Mesodermal cell (in vitro differentiated cells): ENCODE measurements at regions not wholly inside any gene's neighbourhood (a gene's known extent, or its start where the extent isn't known, plus 50 kb on each side); places are given as distances from the start of the nearest gene placed in this dataset.

Source experiments
- H3K27ac ChIP-seq: 2 replicates; pipeline ENCODE4 v1.7.0; 2013; ENCODE audit warnings: mild to moderate bottlenecking, low read depth, low read length, moderate library complexity; ENCODE audit not compliant: severe bottlenecking
- H3K36me3 ChIP-seq: 2 replicates; pipeline ENCODE4 v1.7.1; 2013; ENCODE audit warnings: mild to moderate bottlenecking, low read length, moderate library complexity; ENCODE audit not compliant: control insufficient read depth, insufficient read depth
- H3K4me1 ChIP-seq: one replicate; pipeline ENCODE4 v1.7.1; 2013; ENCODE audit warnings: mild to moderate bottlenecking, low read length; ENCODE audit not compliant: insufficient read depth, control insufficient read depth, poor library complexity, severe bottlenecking
- H3K4me3 ChIP-seq: 2 replicates; pipeline ENCODE4 v1.7.0; 2013; ENCODE audit warnings: low read length, control low read depth, mild to moderate bottlenecking; ENCODE audit not compliant: insufficient read depth, poor library complexity, severe bottlenecking; ENCODE audit errors: extremely low read depth
- H3K9me3 ChIP-seq: 2 replicates; pipeline ENCODE4 v1.7.1; 2013; ENCODE audit warnings: mild to moderate bottlenecking, low read length, moderate library complexity; ENCODE audit not compliant: control insufficient read depth
- WGBS, 2 experiments: methylation state at CpG; one replicate each; pipeline ENCODE4 v1.1.5; 2013; ENCODE audit warnings: missing lambda C conversion rate in 2 of 2; ENCODE audit not compliant: insufficient coverage in 2 of 2; 5-methylcytosine and 5-hydroxymethylcytosine counted together

DNA sequence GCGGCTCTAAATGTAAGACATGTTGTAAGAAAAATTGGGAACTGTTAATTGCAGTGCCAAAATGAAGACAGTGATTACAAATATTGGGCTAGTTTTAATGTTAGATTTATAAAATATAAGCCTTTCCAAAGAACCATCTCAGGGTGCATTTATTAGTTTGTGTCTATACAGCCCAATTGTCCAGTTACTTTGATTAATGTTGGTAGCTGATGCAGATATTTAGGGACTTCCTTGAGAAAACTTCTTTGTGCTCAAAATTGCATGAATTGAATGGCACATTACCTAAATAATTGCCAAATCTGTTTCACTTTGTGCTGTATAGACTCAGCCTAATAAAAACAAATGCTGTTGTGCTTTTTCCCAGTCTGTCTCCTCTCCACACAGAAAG is 83.7 kb downstream of the DAD1 start:
- no peaks in the 10 kb centered on the region for H3K36me3 ChIP-seq
- no peak overlapping the region for H3K27ac ChIP-seq
- H3K9me3 ChIP-seq = no peaks in the 10 kb centered on the region
- no peak overlapping the region for H3K4me3 ChIP-seq
- 100% methylated on average over 1 of the region's 1 CpG; no CpG with 5 or more reads in 1 of the 2 experiments for WGBS, 2 experiments
- H3K4me1 ChIP-seq = no peaks in the 10 kb centered on the region

DNA sequence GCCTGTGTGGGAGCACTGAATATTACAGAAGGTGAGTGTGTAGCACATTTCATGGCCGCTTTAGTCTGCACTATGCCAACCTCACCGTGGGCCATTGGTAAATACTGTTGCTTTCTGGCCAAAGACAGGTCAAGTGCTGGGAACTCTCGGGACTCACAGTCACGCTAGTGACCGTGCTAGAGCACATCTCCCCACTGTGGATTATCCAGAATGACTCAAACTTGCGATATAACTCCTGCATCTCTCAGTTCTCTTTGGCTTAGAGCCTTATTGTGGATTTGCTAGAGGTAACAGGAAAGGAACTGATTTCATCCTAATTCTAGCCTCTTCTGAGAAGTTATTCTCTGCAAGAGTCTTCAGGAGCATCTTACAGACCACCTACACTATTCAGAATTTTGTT is 86.5 kb downstream of the DAD1 start:
- 90 to 94% methylated on average over 4 to 5 of the region's 6 CpGs for WGBS, 2 experiments
- no peak overlapping the region for H3K27ac ChIP-seq
- no peaks in the 10 kb centered on the region for H3K9me3 ChIP-seq
- H3K36me3 ChIP-seq = no peaks in the 10 kb centered on the region
- H3K4me1 ChIP-seq = no peaks in the 10 kb centered on the region
- no peak overlapping the region for H3K4me3 ChIP-seq

DNA sequence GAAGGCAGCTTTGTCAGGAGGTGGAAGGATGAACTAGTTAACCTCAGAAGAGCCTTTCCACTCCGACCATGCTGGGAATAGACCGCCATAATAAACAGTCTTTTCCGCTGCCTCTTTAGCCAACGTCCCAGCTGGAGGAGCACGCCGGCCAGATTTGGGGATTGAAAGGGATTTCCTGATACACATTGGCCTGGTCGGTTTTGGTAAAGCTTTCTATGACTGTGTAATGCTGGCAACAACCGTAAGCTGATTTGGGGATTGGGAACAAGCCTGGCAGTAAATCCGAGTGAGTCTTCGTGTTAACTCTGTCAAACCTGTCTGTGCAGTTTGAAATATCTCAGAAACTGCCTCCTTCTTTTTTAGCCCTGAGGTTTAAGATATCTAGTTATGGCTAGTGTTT is 87.0 kb downstream of the DAD1 start:
- H3K27ac ChIP-seq = no peak overlapping the region
- H3K9me3 ChIP-seq = no peaks in the 10 kb centered on the region
- H3K4me3 ChIP-seq = no peak overlapping the region
- no peaks in the 10 kb centered on the region for H3K4me1 ChIP-seq
- H3K36me3 ChIP-seq = no peaks in the 10 kb centered on the region
- WGBS, 2 experiments = 95 to 99% methylated on average over 7 to 10 of the region's 10 CpGs

DNA sequence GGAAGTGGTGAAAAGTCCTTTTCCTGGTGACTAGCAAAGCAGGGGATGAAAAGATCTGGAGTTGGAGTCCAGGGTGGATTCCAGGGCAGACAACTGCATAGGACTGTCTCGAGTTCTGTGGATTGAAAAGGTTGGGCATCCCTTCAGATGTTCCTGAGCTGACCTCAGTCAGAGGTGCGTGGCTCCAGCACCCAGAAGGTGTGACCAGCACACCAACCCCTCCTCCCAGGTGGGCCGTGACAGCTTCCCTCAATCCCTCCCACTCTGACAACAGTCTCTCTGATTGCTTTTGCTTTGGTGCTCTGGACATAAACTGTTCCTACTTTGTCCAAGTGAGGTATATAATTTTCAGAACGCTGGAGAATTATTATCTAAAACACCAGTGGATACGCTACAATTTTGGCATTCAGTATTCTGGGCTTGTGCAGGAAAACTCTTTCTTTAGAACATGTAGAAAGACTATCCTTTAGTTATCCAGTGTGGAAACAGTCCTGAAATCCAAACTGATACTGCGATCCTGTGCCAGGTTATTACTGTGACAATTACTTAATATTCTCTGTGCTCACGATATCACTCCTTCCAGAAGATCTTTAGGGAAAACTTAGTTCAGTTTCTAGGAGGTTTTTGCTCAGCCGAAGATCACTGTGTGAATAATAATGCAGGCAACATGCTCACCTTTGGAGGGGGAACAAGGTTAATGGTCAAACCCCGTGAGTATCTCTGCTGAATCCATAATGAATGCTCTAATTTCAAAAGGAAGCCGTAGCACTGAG is 87.9 kb downstream of the DAD1 start:
- WGBS, 2 experiments = 92 to 99% methylated on average over 7 to 8 of the region's 10 CpGs
- no peak overlapping the region for H3K27ac ChIP-seq

DNA sequence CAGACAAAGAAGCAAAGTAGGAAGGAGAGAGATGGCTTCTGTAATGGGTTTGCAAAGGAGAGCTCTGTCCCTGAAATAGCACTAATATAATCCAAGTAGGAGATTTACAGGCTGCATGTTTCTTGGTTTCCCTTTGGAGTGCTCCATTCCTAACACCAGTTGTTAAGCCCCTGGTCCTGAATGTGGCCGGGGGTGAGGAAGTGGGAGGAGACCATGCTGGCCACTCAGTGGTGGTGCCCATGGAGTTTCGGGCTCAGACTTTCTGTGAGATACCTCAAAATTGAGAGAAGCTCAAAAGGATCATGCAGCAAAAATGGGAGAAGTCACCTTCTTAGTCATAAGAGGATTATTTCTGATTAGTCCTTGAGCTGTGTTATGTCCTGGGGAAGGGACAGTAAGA is 88.5 kb downstream of the DAD1 start:
- H3K36me3 ChIP-seq = no peaks in the 10 kb centered on the region
- H3K27ac ChIP-seq = no peak overlapping the region
- H3K4me3 ChIP-seq = no peak overlapping the region
- H3K9me3 ChIP-seq = no peaks in the 10 kb centered on the region
- no peaks in the 10 kb centered on the region for H3K4me1 ChIP-seq
- WGBS, 2 experiments = 92 to 93% methylated on average over 2 of the region's 2 CpGs

More for the DNA sequence above, 87.9 kb downstream of the DAD1 start:
- no peaks in the 10 kb centered on the region for H3K9me3 ChIP-seq
- no peaks in the 10 kb centered on the region for H3K36me3 ChIP-seq
- no peak overlapping the region for H3K4me3 ChIP-seq
- no peaks in the 10 kb centered on the region for H3K4me1 ChIP-seq

DNA sequence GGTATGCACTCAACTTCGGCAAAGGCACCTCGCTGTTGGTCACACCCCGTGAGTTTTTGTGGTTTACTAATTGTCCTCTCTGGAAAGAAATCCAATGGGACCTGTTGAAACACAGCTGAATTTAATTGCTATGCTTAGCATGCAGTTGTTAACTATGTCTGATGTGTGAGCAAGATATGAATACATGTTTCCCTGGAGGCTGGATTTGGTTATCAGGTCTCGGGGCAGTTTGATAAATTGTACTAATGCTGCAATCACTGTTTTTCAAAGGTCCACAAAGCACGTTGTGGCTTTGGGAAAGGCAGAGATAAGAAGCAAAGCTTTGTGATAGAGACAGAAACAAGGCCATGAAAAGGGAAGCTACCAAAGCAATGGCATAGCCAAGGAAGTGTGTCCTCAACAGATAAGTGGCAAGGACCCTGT is 91.3 kb downstream of the DAD1 start:
- no peaks in the 10 kb centered on the region for H3K9me3 ChIP-seq
- no peak overlapping the region for H3K27ac ChIP-seq
- WGBS, 2 experiments = 88 to 94% methylated on average over 5 of the region's 5 CpGs
- no peaks in the 10 kb centered on the region for H3K36me3 ChIP-seq
- H3K4me1 ChIP-seq = no peaks in the 10 kb centered on the region
- no peak overlapping the region for H3K4me3 ChIP-seq

DNA sequence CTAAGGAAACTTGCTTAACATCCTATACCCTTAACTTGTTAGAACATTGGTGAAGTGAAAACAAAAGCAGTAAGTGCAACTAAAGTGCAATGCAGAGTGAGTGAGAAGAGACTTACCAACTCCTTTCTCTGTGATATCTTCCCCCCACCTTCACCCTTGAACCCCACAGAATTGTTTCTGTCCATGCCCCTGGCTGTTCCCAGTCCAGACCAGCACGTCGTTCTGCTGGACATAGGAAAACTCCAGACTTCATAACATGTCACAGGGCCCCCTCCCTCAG is 91.9 kb downstream of the DAD1 start:
- no CpG with 5 or more reads among the region's 2 CpGs for WGBS, 2 experiments
- no peak overlapping the region for H3K27ac ChIP-seq
- H3K36me3 ChIP-seq = no peaks in the 10 kb centered on the region
- H3K4me1 ChIP-seq = no peaks in the 10 kb centered on the region
- no peaks in the 10 kb centered on the region for H3K9me3 ChIP-seq
- H3K4me3 ChIP-seq = no peak overlapping the region

DNA sequence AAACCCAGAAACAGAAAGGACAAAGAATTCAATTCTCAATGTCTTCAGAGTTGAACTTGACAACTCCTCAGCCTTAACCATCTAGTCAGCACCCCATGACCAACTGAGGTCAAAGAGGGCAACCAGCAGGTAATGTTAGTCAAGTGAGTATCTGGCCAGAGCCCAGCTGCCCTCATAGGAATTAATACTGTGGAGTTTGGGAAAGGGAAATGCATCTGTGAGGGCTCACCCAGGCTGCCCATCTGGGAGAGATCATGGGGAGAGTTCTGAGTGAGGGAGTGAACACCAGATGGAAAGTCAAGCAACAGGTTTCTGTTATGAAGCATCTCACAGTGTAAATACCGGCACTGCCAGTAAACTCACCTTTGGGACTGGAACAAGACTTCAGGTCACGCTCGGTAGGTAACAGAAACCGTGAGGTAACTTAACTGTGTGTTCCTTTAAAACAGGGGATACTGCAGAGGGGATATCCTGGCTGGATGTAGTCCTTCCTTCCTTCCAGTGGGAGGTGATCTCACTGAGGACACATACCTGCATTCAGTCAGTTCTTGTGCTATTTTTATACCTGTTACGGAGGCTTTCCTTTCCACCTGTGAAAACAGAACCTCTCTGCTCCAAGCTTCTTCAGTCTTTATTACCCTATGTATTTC is 94.4 kb downstream of the DAD1 start:
- 86 to 88% methylated on average over 4 of the region's 5 CpGs for WGBS, 2 experiments
- Histone ChIP-seq H3K36me3 (no peaks in the 10 kb centered on the region), H3K4me1 (no peaks in the 10 kb centered on the region), H3K9me3 (no peaks in the 10 kb centered on the region), H3K27ac (no peak overlapping the region), H3K4me3 (no peak overlapping the region)

DNA sequence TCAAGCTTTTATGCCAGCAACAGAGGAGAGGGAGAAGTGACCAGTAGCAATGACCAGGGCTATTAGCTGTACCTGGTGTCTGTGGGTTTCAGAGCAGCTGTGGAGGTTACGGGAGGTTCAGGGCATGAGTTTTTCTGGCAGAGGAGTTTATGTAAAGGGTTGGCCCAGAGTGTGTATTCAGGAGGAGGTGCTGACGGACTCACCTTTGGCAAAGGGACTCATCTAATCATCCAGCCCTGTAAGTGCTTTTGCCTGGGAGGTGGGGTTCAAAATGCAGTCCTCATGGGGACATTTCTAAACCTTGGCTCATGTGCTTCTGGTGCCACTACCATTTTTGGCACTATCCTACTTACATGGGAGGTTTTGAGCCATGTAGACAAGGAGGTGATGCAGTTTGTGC is 95.3 kb downstream of the DAD1 start:
- H3K36me3 ChIP-seq = no peaks in the 10 kb centered on the region
- no peaks in the 10 kb centered on the region for H3K4me1 ChIP-seq
- WGBS, 2 experiments = 79 to 96% methylated on average over 2 of the region's 2 CpGs

DNA sequence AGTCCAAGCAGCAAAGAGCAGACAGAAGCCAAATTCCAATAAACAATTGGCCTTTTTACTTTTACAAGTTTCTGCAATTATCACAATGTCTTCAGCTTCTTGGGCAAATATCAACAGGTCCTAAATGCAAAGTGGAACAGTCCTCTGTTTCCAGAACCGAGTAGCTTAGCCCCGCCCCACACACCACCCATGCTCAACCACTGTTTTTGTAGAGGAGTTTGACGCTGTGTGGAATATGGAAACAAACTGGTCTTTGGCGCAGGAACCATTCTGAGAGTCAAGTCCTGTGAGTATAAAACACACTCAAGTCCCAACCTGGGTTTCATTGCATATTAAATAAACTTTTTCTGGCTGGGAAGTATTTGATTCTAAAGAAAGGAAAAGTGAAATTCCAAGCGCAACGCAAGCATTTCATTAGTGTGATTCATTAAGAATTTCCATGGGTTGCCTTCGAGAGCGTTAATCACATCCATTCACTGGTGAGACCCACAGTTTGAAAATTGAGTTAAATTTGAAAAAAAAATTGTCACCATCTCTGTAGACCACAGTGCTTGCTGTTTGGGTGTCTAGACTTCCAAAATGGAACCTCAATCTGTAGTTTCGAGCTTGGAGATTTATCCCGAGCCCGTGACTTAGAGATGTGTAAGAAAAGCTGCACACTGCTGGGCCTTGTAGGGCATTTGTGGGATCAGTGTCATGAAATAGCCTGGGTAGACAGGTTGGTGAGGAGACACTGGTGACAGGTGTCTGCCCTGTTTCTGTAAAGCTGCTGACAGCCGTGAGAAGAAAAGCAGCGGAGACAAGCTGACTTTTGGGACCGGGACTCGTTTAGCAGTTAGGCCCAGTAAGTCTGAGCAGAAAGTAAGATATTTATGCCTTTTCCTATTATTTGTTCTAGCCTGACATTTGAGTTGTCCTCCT is 96.1 kb downstream of the DAD1 start:
- H3K4me3 ChIP-seq = no peak overlapping the region

More for the DNA sequence above, 95.3 kb downstream of the DAD1 start:
- Histone ChIP-seq H3K27ac (no peak overlapping the region), H3K4me3 (no peak overlapping the region), H3K9me3 (no peaks in the 10 kb centered on the region)

More for the DNA sequence above, 96.1 kb downstream of the DAD1 start:
- Histone ChIP-seq H3K9me3 (no peaks in the 10 kb centered on the region), H3K4me1 (no peaks in the 10 kb centered on the region), H3K36me3 (no peaks in the 10 kb centered on the region), H3K27ac (no peak overlapping the region)
- WGBS, 2 experiments = 95 to 96% methylated on average over 9 to 10 of the region's 15 CpGs
